HEK293T (cell line): ENCODE measurements at regions not wholly inside any gene's neighbourhood (a gene's known extent, or its start where the extent isn't known, plus 50 kb on each side); places are given as distances from the start of the nearest gene placed in this dataset.

Experiments used
- ARNT ChIP-seq: fragments of 450-650 bp; IDR thresholded peaks from 2 replicates; pipeline ENCODE4 v1.6.1; 2017; ENCODE audit warnings: mild to moderate bottlenecking
- BHLHE40 ChIP-seq: fragments of 450-650 bp; IDR thresholded peaks from 2 replicates; pipeline ENCODE4 v1.6.1; 2016; ENCODE audit warnings: mild to moderate bottlenecking, moderate library complexity, borderline replicate concordance
- CTBP1 ChIP-seq: fragments of 450-650 bp; IDR thresholded peaks from 2 replicates; pipeline ENCODE4 v1.6.1; 2016; ENCODE audit warnings: borderline replicate concordance
- FOXK2 ChIP-seq: fragments of 450-650 bp; IDR thresholded peaks from 2 replicates; pipeline ENCODE4 v1.6.1; 2016; ENCODE audit warnings: mild to moderate bottlenecking
- FOXM1 ChIP-seq: fragments of 450-650 bp; IDR thresholded peaks from 2 replicates; pipeline ENCODE4 v1.6.1; 2017; ENCODE audit warnings: mild to moderate bottlenecking, borderline replicate concordance
- HDGF ChIP-seq: fragments of 450-650 bp; IDR thresholded peaks from 2 replicates; pipeline ENCODE4 v1.6.1; 2017; ENCODE audit warnings: antibody characterized with exemption, borderline replicate concordance
- L3MBTL2 ChIP-seq: fragments of 450-650 bp; conservative IDR thresholded peaks from 2 replicates; pipeline ENCODE4 v1.6.1; 2016; ENCODE audit warnings: mild to moderate bottlenecking
- LEF1 ChIP-seq: fragments of 450-650 bp; IDR thresholded peaks from 2 replicates; pipeline ENCODE4 v1.6.1; 2017; ENCODE audit warnings: mild to moderate bottlenecking, borderline replicate concordance
- NFRKB ChIP-seq: fragments of 450-650 bp; IDR thresholded peaks from 2 replicates; pipeline ENCODE4 v1.6.1; 2016; ENCODE audit warnings: mild to moderate bottlenecking, moderate library complexity
- PKNOX1 ChIP-seq: fragments of 450-650 bp; IDR thresholded peaks from 2 replicates; pipeline ENCODE4 v1.6.1; 2016
- SP1 ChIP-seq: fragments of 450-650 bp; IDR thresholded peaks from 2 replicates; pipeline ENCODE4 v1.6.1; 2017
- SUZ12 ChIP-seq: fragments of 450-650 bp; IDR thresholded peaks from 2 replicates; pipeline ENCODE4 v1.6.1; 2016; ENCODE audit warnings: mild to moderate bottlenecking
- TARDBP ChIP-seq: fragments of 450-650 bp; IDR thresholded peaks from 2 replicates; pipeline ENCODE4 v1.6.1; 2016
- ZNF384 ChIP-seq: fragments of 450-650 bp; IDR thresholded peaks from 2 replicates; pipeline ENCODE4 v1.6.1; 2016

GRCh38 chr14:76577837-76578236 lies 183.4 kb upstream of the VASH1 start:
- TF ChIP-seq FOXK2, result no peak
- TF ChIP-seq TARDBP, result no peak
- TF ChIP-seq CTBP1, result no peak
- TF ChIP-seq SUZ12, result no peak
- no peak for TF ChIP-seq LEF1
- TF ChIP-seq PKNOX1, result no peak
- TF ChIP-seq BHLHE40, result no peak
- TF ChIP-seq SP1, result no peak
- TF ChIP-seq NFRKB, result no peak
- TF ChIP-seq ARNT, result no peak
- no peak for TF ChIP-seq FOXM1
- TF ChIP-seq HDGF, result no peak
- TF ChIP-seq ZNF384, result no peak
- no peak for TF ChIP-seq L3MBTL2
